IMR-90 (cell line): ENCODE measurements at regions not wholly inside any gene's neighbourhood (a gene's known extent, or its start where the extent isn't known, plus 50 kb on each side); places are given as distances from the start of the nearest gene placed in this dataset.

Experiments used
- ATAC-seq: fragments of 200-7000 bp; cut with Tn5 transposase; 2 replicates; pipeline ENCODE4 v1.9.1; 2020; ENCODE audit warnings: low read depth, mild to moderate bottlenecking, moderate library complexity
- BruUV-seq: library from RNA; stranded (reverse); fragments of 400-500 nt; replicated peaks from 2 replicates; lab custom pipeline; 2021; lab: Mats Ljungman, UMichigan
- CTCF ChIA-PET: fragments of 300-600 bp; formaldehyde crosslinking; extraction: SDS; loops from one replicate; lab custom pipeline; 2021; ENCODE audit warnings: antibody characterized with exemption; lab: Yijun Ruan, JAX
- POLR2A ChIA-PET: fragments of 300-600 bp; sonication (Branson Sonifier 250); formaldehyde crosslinking; loops from one replicate; lab custom pipeline; 2022; ENCODE audit warnings: antibody characterized with exemption; ENCODE audit not compliant: unreplicated experiment; lab: Charles Lee
- DNase-seq: peaks from one replicate; pipeline ENCODE4 v3.0.0; 2013
- H2AFZ ChIP-seq: replicated peaks from 2 replicates; pipeline ENCODE3; 2013; ENCODE audit warnings: low read length, mild to moderate bottlenecking; ENCODE audit not compliant: poor library complexity
- H2AK5ac ChIP-seq: 2 replicates; pipeline ENCODE4 v1.6.1; 2013; ENCODE audit warnings: low read depth, low read length, inconsistent platforms
- H2AK9ac ChIP-seq: replicated peaks from 2 replicates; pipeline ENCODE3; 2013; ENCODE audit warnings: mild to moderate bottlenecking, low read depth, low read length, moderate library complexity; ENCODE audit not compliant: poor library complexity
- H2BK120ac ChIP-seq: 2 replicates; pipeline ENCODE4 v1.6.1; 2013; ENCODE audit warnings: low read depth, low read length, inconsistent platforms
- H2BK15ac ChIP-seq: 3 replicates; pipeline ENCODE4 v1.6.1; 2013; ENCODE audit warnings: low read depth, low read length, inconsistent platforms
- H2BK20ac ChIP-seq: 2 replicates; pipeline ENCODE4 v1.6.1; 2013; ENCODE audit warnings: low read depth, mild to moderate bottlenecking, inconsistent platforms, low read length, moderate library complexity
- H2BK5ac ChIP-seq: 2 replicates; pipeline ENCODE4 v1.6.1; 2013; ENCODE audit warnings: mild to moderate bottlenecking, low read depth, low read length, inconsistent platforms; ENCODE audit not compliant: poor library complexity, severe bottlenecking
- H3K14ac ChIP-seq: replicated peaks from 2 replicates; pipeline ENCODE4 v1.6.1; 2013; ENCODE audit warnings: low read depth, low read length, inconsistent platforms
- H3K18ac ChIP-seq: 2 replicates; pipeline ENCODE4 v1.6.1; 2013; ENCODE audit warnings: low read depth, low read length, control low read depth
- H3K23ac ChIP-seq: 2 replicates; pipeline ENCODE4 v1.6.1; 2013; ENCODE audit warnings: low read depth, low read length, inconsistent platforms
- H3K27ac ChIP-seq: 2 replicates; pipeline ENCODE4 v1.5.1; 2013; ENCODE audit warnings: mild to moderate bottlenecking, control low read depth, low read length; ENCODE audit not compliant: insufficient read depth
- H3K27me3 ChIP-seq: 2 replicates; pipeline ENCODE4 v1.6.1; 2013; ENCODE audit warnings: low read length; ENCODE audit not compliant: control insufficient read depth, insufficient read depth
- H3K36me3 ChIP-seq: 2 replicates; pipeline ENCODE4 v1.6.1; 2013; ENCODE audit warnings: low read length, mixed read lengths; ENCODE audit not compliant: control insufficient read depth, insufficient read depth
- H3K4ac ChIP-seq: 2 replicates; pipeline ENCODE4 v1.6.1; 2013; ENCODE audit warnings: low read depth, low read length, inconsistent platforms
- H3K4me1 ChIP-seq: 2 replicates; pipeline ENCODE4 v1.6.1; 2013; ENCODE audit warnings: low read length, mixed read lengths; ENCODE audit not compliant: control insufficient read depth, insufficient read depth
- H3K4me2 ChIP-seq: 2 replicates; pipeline ENCODE4 v1.6.1; 2013; ENCODE audit warnings: low read depth, mild to moderate bottlenecking, control low read depth, low read length, moderate library complexity
- H3K4me3 ChIP-seq: 2 replicates; pipeline ENCODE4 v1.5.1; 2013; ENCODE audit warnings: low read depth, mild to moderate bottlenecking, control low read depth, low read length, moderate library complexity; ENCODE audit not compliant: insufficient read depth
- H3K56ac ChIP-seq: 2 replicates; pipeline ENCODE4 v1.6.1; 2013; ENCODE audit warnings: low read length, inconsistent platforms; ENCODE audit not compliant: insufficient read depth; ENCODE audit errors: extremely low read depth
- H3K79me1 ChIP-seq, 2 experiments: 2 replicates each; pipeline ENCODE4 v1.6.1; 2013; ENCODE audit warnings: low read length in 2 of 2, inconsistent platforms in 1 of 2, low read depth in 1 of 2
- H3K9ac ChIP-seq: 2 replicates; pipeline ENCODE4 v1.6.1; 2013; ENCODE audit warnings: low read depth, low read length, control low read depth
- H3K9me1 ChIP-seq: 2 replicates; pipeline ENCODE4 v1.6.1; 2013; ENCODE audit warnings: low read length, inconsistent platforms; ENCODE audit not compliant: insufficient read depth
- H3K9me3 ChIP-seq: 2 replicates; pipeline ENCODE4 v1.6.1; 2013; ENCODE audit warnings: low read length; ENCODE audit not compliant: control insufficient read depth, insufficient read depth
- H4K20me1 ChIP-seq: 2 replicates; pipeline ENCODE4 v1.6.1; 2013; ENCODE audit warnings: low read length, inconsistent platforms; ENCODE audit not compliant: insufficient read depth
- H4K5ac ChIP-seq: 2 replicates; pipeline ENCODE4 v1.6.1; 2013; ENCODE audit warnings: mild to moderate bottlenecking, low read depth, low read length, control low read depth
- H4K8ac ChIP-seq, 2 experiments: 2 replicates each; pipeline ENCODE4 v1.6.1; 2013; ENCODE audit warnings: low read depth in 2 of 2, low read length in 2 of 2, control low read depth in 1 of 2, inconsistent platforms in 1 of 2
- H4K91ac ChIP-seq: 2 replicates; pipeline ENCODE4 v1.6.1; 2013; ENCODE audit warnings: low read depth, low read length, inconsistent platforms; ENCODE audit not compliant: insufficient read depth
- CHD1 ChIP-seq: IDR thresholded peaks from 2 replicates; pipeline ENCODE4 v1.6.1; 2012; ENCODE audit warnings: low read depth, low read length, improper control_type of control experiment
- NFE2L2 ChIP-seq: fragments of 150-350 bp; IDR thresholded peaks from 2 replicates; pipeline ENCODE4 v1.6.1; 2016; ENCODE audit warnings: low read depth, mild to moderate bottlenecking, low read length
- RAD21 ChIP-seq: IDR thresholded peaks from 2 replicates; pipeline ENCODE4 v1.6.1; 2012; ENCODE audit warnings: low read length, improper control_type of control experiment
- RCOR1 ChIP-seq: IDR thresholded peaks from 2 replicates; pipeline ENCODE4 v1.6.1; 2012; ENCODE audit warnings: mild to moderate bottlenecking, low read length, improper control_type of control experiment; ENCODE audit not compliant: insufficient replicate concordance
- WGBS, 2 experiments: methylation state at CpG; one replicate each; pipeline versions ENCODE4 v1.1.5 to v1.1.7; 2013; ENCODE audit warnings: missing lambda C conversion rate in 2 of 2; ENCODE audit not compliant: insufficient read length in 1 of 2; ENCODE audit errors: extremely low coverage in 2 of 2; 5-methylcytosine and 5-hydroxymethylcytosine counted together
- dilution Hi-C: fragments of 300-500 bp; cut with HindIII; formaldehyde crosslinking; loops from one replicate; pipeline ENCODE4 v1.14.3; 2018; ENCODE audit warnings: low sequenced_read_pairs; ENCODE audit not compliant: unreplicated experiment
- in situ Hi-C: fragments of 300-500 bp; cut with MboI; formaldehyde crosslinking; loops from 3 replicates; pipeline ENCODE4 v1.14.3; 2019; ENCODE audit warnings: low sequenced_read_pairs, inconsistent platforms, mixed read lengths
- intact Hi-C: fragments of 100-400 bp; cut with micrococcal nuclease; formaldehyde crosslinking; loops from 2 replicates; pipeline ENCODE4 v1.10.0; 2022

GRCh38 chr11:114890038-114890437 is 211.7 kb downstream of the NXPE2 start:
- no peaks in the 10 kb centered on the region for H3K27me3 ChIP-seq
- no peak overlapping the region for H3K9ac ChIP-seq
- no peak overlapping the region for H4K91ac ChIP-seq
- no peak overlapping the region for H2BK5ac ChIP-seq
- BruUV-seq, result no TSS peak
- H2BK15ac ChIP-seq, result no peak overlapping the region
- CTCF ChIA-PET, result no interaction called here
- dilution Hi-C loops, result no loop called here
- H3K4ac ChIP-seq, result no peak overlapping the region
- no peak overlapping the region for H2BK120ac ChIP-seq
- no peak overlapping the region for H2AK5ac ChIP-seq
- no peak overlapping the region for H2AFZ ChIP-seq
- H2AK9ac ChIP-seq, result no peak overlapping the region
- H2BK20ac ChIP-seq, result no peak overlapping the region
- H3K18ac ChIP-seq, result no peak overlapping the region
- no peak overlapping the region for H3K14ac ChIP-seq
- in situ Hi-C loops, result no loop called here
- TF ChIP-seq RAD21 (no peak), NFE2L2 (no peak), RCOR1 (no peak), CHD1 (no peak)
- H4K5ac ChIP-seq, result no peak overlapping the region
- no peak overlapping the region for H3K4me2 ChIP-seq
- H3K4me1 ChIP-seq, result no peaks in the 10 kb centered on the region
- no peak overlapping the region for H3K4me3 ChIP-seq
- no peaks in the 10 kb centered on the region for H3K9me1 ChIP-seq
- no peaks in the 10 kb centered on the region for H3K36me3 ChIP-seq
- H3K9me3 ChIP-seq, result peaks cover 6% of the 10 kb centered on the region; the same call in 1 of the 2 replicates
- no peak overlapping the region for H3K27ac ChIP-seq
- H4K20me1 ChIP-seq, result no peaks in the 10 kb centered on the region
- intact Hi-C loops, result no loop called here
- ATAC-seq (no peak), DNase-seq (no peak)
- no peaks in the 10 kb centered on the region for H3K79me1 ChIP-seq
- WGBS, 2 experiments, result 43% methylated on average over 2 of the region's 8 CpGs; no CpG with 5 or more reads in 1 of the 2 experiments
- no peak overlapping the region for H3K23ac ChIP-seq
- H3K56ac ChIP-seq, result no peak overlapping the region
- no peak overlapping the region for H4K8ac ChIP-seq
- POLR2A ChIA-PET, result no interaction called here
